ENCODE measurements at regions not wholly inside any gene's neighbourhood (a gene's known extent, or its start where the extent isn't known, plus 50 kb on each side); places are given as distances from the start of the nearest gene placed in this dataset.

- Histone ChIP-seq H3K27me3 (ENCODE audit: control insufficient read depth in 4 of 4, insufficient read depth in 4 of 4, low read length in 3 of 4) (no peaks in the 10 kb centered on the region), H3K27ac (ENCODE audit: low read depth in 1 of 2, low read length in 2 of 2) (no peak overlapping the region), H3K36me3 (ENCODE audit: control insufficient read depth in 4 of 4, insufficient read depth in 3 of 4, low read depth in 1 of 4, low read length in 3 of 4) (no peaks in the 10 kb centered on the region), H3K9me3 (ENCODE audit: control insufficient read depth in 4 of 4, low read length in 3 of 4) (no peaks in the 10 kb centered on the region), H3K9ac (ENCODE audit: low read depth in 1 of 2, low read length in 2 of 2) (no peak overlapping the region), H3K4me3 (ENCODE audit: low read depth in 1 of 3, low read length in 3 of 3) (no peak overlapping the region), H3K4me1 (ENCODE audit: control insufficient read depth in 4 of 4, insufficient read depth in 4 of 4, low read length in 3 of 4) (peaks cover 4 to 29% (median 17%) of the 10 kb centered on the region in 4 donors)
- WGBS: 95% methylated on average over 1 of the region's 1 CpG
- DNase-seq (ENCODE audit: low spot score): no peak
- TF ChIP-seq FOXA2 (IDR thresholded peaks at IDR 0.05): no peak
- no peak for TF ChIP-seq GABPA (IDR thresholded peaks at IDR 0.05 in 1 of 2, conservative IDR thresholded peaks at IDR 0.05 in 1 of 2)
- TF ChIP-seq REST (IDR thresholded peaks at IDR 0.05): no peak
- no peak for TF ChIP-seq YY1 (IDR thresholded peaks at IDR 0.05)
- no peak for TF ChIP-seq HNF4G (IDR thresholded peaks at IDR 0.05)
- TF ChIP-seq ATF3 (IDR thresholded peaks at IDR 0.05): no peak
- no peak for TF ChIP-seq CTCF (IDR thresholded peaks at IDR 0.05; ENCODE audit: low read depth, low read length, missing input control)
- TF ChIP-seq ZBTB33 (IDR thresholded peaks at IDR 0.05): no peak
- no peak for TF ChIP-seq JUND (IDR thresholded peaks at IDR 0.05)
- no peak for TF ChIP-seq RAD21 (IDR thresholded peaks at IDR 0.05)
- TF ChIP-seq TAF1 (conservative IDR thresholded peaks at IDR 0.05): no peak
- TF ChIP-seq NR2F2 (IDR thresholded peaks at IDR 0.05): no peak
- no peak for TF ChIP-seq RXRA (IDR thresholded peaks at IDR 0.05)
- TF ChIP-seq EGR1 (IDR thresholded peaks at IDR 0.05; ENCODE audit: low read depth in 2 of 2): no peak
- TF ChIP-seq SP1 (IDR thresholded peaks at IDR 0.05): no peak
- no peak for TF ChIP-seq FOXA1 (IDR thresholded peaks at IDR 0.05)
Measured at GRCh38 chr12:13580206-13580605, 383.7 kb downstream of the EMP1 start.

- Histone ChIP-seq H3K27me3 (ENCODE audit: control insufficient read depth in 4 of 4, insufficient read depth in 4 of 4, low read length in 3 of 4) (no peaks in the 10 kb centered on the region), H3K4me3 (ENCODE audit: low read depth in 1 of 3, low read length in 3 of 3) (no peak overlapping the region), H3K36me3 (ENCODE audit: control insufficient read depth in 4 of 4, insufficient read depth in 3 of 4, low read depth in 1 of 4, low read length in 3 of 4) (no peaks in the 10 kb centered on the region), H3K9me3 (ENCODE audit: control insufficient read depth in 4 of 4, low read length in 3 of 4) (no peaks in the 10 kb centered on the region), H3K27ac (ENCODE audit: low read depth in 1 of 2, low read length in 2 of 2) (no peak overlapping the region), H3K4me1 (ENCODE audit: control insufficient read depth in 4 of 4, insufficient read depth in 4 of 4, low read length in 3 of 4) (peaks cover 0 to 2% (median 0%) of the 10 kb centered on the region in 4 donors), H3K9ac (ENCODE audit: low read depth in 1 of 2, low read length in 2 of 2) (no peak overlapping the region)
- DNase-seq (ENCODE audit: low spot score): no peak
- WGBS: 94% methylated on average over 3 of the region's 3 CpGs
- no peak for TF ChIP-seq ATF3 (IDR thresholded peaks at IDR 0.05)
- no peak for TF ChIP-seq EGR1 (IDR thresholded peaks at IDR 0.05; ENCODE audit: low read depth in 2 of 2)
- TF ChIP-seq TAF1 (conservative IDR thresholded peaks at IDR 0.05): no peak
- TF ChIP-seq FOXA1 (IDR thresholded peaks at IDR 0.05): no peak
- no peak for TF ChIP-seq HNF4A (conservative IDR thresholded peaks at IDR 0.05)
- TF ChIP-seq JUND (IDR thresholded peaks at IDR 0.05): no peak
- no peak for TF ChIP-seq CTCF (IDR thresholded peaks at IDR 0.05; ENCODE audit: low read depth, low read length, missing input control)
- TF ChIP-seq REST (IDR thresholded peaks at IDR 0.05): no peak
- TF ChIP-seq YY1 (IDR thresholded peaks at IDR 0.05): no peak
Measured at GRCh38 chr12:13576935-13577500, 380.5 kb downstream of the EMP1 start.

Measured in liver (tissue), 8 donors.